AG04449 (cell line): ENCODE measurements at regions not wholly inside any gene's neighbourhood (a gene's known extent, or its start where the extent isn't known, plus 50 kb on each side); places are given as distances from the start of the nearest gene placed in this dataset.

Experiments
- CTCF ChIA-PET: fragments of 350-600 bp; formaldehyde crosslinking; extraction: SDS; loops from one replicate; lab custom pipeline; 2021; ENCODE audit warnings: antibody characterized with exemption; lab: Yijun Ruan, JAX
- POLR2A ChIA-PET: fragments of 400-600, 350-600 bp; formaldehyde crosslinking; extraction: SDS; loops from one replicate; lab custom pipeline; 2020; ENCODE audit warnings: antibody characterized with exemption, inconsistent platforms; lab: Yijun Ruan, JAX
- DNase-seq: peaks from one replicate; pipeline ENCODE4 v3.0.0-alpha.2; 2010; ENCODE audit warnings: low read depth, low spot score
- H3K4me3 ChIP-seq: 2 replicates; pipeline ENCODE4 v1.5.1; 2011; ENCODE audit warnings: low read depth, mild to moderate bottlenecking, control low read depth, low read length
- CTCF ChIP-seq: IDR thresholded peaks from one replicate; pipeline ENCODE4 v1.5.1; 2011; ENCODE audit warnings: mild to moderate bottlenecking, moderate library complexity, low read length, control low read depth, inconsistent platforms; ENCODE audit not compliant: insufficient read depth; ENCODE audit errors: missing control alignments

- no peak for TF ChIP-seq CTCF
- ChIA-PET POLR2A (no interaction called here), CTCF (no interaction called here)
- H3K4me3 ChIP-seq: no peak overlapping the region
- DNase-seq: no peak
Measured at GRCh38 chr6:166221040-166221439, 53.4 kb upstream of the TBXT start.
